ENCODE measurements at regions not wholly inside any gene's neighbourhood (a gene's known extent, or its start where the extent isn't known, plus 50 kb on each side); places are given as distances from the start of the nearest gene placed in this dataset.
"Not testable (repeated sequence)": the region's sequence is repeated elsewhere in the genome, so short reads cannot be mapped to it uniquely, and the experiment has no call there.

DNA sequence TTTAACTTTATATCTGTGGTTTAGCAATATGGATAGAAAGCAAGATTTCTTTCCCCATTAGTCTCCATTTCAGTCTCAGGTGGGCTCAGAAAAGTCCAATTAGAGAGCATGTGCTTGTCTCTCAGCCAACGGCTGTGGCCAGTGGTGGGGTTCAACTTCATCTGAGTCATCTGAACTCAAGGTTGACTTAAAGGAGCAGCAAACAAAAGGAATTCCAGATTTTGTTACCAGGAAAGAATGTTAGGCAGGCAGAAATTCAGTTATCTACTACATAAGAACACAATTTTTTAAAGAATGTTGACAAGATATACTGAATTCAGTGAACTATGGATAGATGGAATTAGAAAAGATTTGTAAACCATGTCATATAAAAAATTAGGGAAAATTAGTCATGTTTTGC is 784.1 kb downstream of the MAT2B start:
- DNase-seq: no peak

DNA sequence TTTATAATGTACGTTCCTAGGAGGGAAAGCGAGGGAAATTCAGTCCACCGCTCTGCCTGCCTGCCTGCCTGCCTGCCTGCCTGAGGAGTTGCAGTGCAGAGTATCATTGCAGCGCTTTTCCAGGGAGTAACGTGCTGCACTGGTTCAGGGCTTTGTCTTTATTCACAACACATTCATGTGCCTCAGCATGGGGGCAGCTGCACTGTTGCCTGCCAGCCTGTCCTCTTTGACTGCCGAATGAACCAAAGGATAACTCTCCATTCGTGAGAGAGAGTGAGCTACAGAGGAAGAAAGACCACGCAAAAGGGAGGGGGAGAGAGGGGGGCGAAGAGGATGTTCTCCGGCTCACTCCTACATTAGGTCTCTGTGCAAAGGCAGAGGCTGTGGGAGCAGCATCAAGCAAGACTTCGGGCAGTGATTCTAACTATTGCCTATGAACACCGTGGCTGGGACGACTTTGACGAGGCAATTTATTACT is 791.2 kb downstream of the MAT2B start:
- peak; percentile 4 to 60 (median 19) for DNase-seq

DNA sequence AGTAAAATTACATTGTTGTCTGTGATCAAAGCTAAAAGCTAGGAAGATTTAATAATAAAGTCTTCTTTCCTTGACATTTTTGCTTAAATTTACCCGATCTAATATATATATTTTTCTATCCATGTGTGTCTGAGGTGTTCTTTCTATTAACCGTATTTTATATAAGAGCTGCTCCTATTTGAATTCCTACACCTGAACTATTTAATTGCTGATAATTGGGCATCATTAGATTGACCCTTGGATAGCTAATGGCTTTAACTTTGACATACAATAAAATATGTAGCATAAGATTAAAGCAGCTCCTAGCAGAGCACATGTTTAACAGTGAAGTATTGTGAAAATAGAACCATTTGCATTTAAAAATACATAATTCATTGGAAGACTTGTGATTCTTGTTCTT is 792.7 kb downstream of the MAT2B start:
- no peak for DNase-seq

DNA sequence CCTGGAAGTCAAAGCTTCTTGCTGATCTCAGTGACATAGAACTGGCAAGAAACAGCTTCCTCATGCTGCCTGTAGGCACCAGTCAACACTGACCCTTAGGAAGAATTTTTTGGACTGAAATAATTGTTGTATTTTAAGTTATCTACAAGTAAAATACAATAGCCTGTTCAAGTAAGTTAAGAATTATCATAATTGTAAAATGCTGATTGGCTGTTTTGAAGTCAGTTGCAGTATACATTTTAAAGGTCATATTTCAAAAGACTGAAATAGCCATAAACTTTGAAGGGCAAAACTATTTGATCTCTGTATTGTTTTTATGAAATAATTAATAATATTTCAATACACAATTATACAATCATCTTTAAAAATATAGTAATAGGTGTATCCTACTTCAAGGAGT is 794.9 kb downstream of the MAT2B start:
- no peak for DNase-seq

GRCh38 chr5:164301136-164301535 is 795.7 kb downstream of the MAT2B start:
- DNase-seq: no peak

DNA sequence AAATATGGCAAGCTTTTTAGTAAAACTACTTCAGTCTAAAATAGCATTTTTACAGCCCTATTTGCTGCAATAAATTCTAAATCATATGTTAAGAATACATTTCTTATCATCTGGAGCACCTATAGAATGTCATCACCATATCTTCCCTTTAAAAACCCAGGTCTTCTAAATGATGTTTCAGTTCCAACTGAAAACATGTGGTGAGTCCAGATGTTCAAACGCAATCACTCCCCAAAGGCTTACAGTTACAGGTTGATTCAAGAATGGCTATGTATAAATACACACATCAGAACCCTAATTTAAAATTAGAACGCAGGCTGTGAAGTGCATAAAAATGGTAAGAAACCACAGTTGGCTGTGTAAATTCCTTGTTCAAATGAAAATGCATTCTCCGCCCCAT is 796.3 kb downstream of the MAT2B start:
- peak in 1 of 3 donors; percentile 17 for DNase-seq

GRCh38 chr5:164302533-164303235 is 797.3 kb downstream of the MAT2B start:
- DNase-seq: peak in 2 of 3 donors; percentile 11 to 20

DNA sequence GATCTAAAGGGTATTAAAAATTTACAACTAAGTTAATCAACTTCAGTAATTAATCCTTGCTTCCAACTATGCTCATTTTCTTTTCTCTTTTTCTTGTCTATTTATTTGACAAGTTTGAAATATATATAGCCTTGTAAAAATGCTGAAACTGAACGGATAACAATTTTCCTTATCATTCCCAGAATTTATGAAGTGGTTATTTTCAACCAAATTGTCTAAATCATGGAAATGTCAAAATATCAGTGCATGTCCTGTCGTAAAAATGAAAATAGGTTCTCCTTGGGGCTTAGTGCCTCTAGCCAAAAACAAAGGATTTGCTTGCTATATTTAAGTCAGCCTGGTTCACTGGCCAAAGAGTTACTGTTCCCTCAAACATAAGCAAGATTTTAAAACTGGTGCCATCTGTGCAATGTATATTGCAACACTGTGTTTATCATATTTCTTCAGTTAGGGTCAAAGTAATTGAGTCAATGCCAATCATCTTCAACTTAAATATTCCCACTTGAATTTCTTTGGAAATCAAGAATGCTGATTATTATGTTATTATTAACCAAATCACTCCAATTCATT is 798.3 kb downstream of the MAT2B start:
- DNase-seq: no peak

- DNase-seq: no peak
Measured at GRCh38 chr5:164306662-164307061, 801.2 kb downstream of the MAT2B start.

GRCh38 chr5:164312801-164313200 is 807.4 kb downstream of the MAT2B start:
- DNase-seq: no peak

DNA sequence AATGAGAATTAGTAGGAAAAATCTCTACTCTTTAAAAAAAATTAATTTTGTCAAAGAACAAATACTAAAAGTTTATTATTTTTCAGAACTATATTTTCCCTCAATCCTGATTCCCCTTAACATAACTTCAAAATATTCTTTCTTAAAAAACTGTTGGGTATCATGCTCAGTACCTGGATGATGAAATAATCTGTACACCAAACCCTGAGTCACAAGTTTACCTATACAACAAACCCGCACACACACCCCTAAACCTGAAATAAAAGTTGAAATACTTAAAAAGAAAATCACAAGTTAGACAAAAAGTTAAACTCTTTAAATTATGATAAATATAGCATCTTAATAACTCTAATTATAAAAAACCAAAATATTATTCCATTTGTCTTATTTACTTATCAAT is 812.3 kb downstream of the MAT2B start:
- DNase-seq: no peak

- DNase-seq: no peak
Measured at GRCh38 chr5:164319161-164319560, 813.7 kb downstream of the MAT2B start.

- no peak for DNase-seq
Measured at GRCh38 chr5:164324239-164324638, 818.8 kb downstream of the MAT2B start.

GRCh38 chr5:164326219-164326618 is 820.8 kb downstream of the MAT2B start:
- DNase-seq: no peak

GRCh38 chr5:164327166-164327565 is 821.7 kb downstream of the MAT2B start:
- not testable (repeated sequence) for DNase-seq

DNA sequence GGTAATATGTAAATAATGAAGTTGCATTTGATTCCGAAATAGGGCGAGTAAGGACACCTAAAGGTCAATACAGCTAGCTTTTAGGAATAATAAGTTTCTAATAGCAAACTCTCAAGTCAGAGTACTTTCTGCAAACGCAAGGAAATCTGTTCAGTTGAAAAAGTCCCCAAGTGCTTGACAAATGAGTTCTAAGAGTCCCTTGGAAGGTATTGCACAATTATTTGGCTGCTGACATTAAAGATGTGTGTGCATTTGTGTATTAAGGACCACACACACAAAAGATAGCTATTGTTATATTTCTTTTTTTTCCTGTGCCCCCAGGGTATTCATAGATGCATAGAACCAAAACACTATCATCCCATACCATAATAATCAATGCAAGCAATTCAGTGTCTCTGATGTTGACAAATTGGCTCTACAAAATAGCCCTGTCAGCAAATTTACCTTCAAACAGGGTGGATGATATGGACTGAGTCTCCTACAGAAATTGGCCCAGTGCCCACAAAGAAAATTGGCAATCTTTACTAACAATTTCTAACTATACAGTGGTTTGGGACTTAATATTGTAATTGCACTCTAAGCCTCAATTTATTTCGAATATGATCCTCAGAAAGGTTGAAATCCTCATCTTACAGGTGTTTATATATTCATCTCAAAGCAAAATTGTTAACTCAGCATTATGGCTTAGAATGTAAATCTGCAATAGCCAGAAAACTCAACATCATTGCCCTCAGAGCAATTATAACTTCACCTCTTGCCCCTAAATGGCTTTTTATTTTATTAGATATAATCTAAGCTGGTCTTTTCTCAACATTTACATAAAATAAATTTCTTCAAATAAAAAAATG is 827.2 kb downstream of the MAT2B start:
- DNase-seq: no peak

GRCh38 chr5:164335837-164336236 is 830.4 kb downstream of the MAT2B start:
- DNase-seq: peak in 1 of 3 donors; percentile 50

DNA sequence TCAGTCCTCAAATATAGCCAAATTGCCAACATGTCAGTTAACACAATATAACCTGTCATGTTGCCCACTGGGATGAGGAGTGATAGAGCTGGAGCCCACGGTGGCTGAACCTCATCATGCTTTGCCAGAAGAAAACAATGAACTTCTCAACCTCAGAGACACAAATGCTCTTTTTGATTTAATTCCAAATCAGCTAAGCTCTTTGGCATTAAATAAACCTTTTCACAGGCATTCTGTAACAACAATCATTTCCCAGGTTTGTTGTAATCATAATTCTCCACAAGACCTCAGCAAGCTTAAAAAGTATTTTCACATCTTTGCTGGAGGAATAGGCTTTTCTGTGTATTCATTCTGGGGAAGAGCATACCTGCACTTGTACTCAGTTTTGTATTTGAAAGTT is 830.9 kb downstream of the MAT2B start:
- DNase-seq: no peak

- peak in 1 of 3 donors; percentile 72 for DNase-seq
Measured at GRCh38 chr5:164336906-164337305, 831.5 kb downstream of the MAT2B start.

GRCh38 chr5:164341056-164341619 is 835.7 kb downstream of the MAT2B start:
- peak in 1 of 3 donors; percentile 21 for DNase-seq

DNA sequence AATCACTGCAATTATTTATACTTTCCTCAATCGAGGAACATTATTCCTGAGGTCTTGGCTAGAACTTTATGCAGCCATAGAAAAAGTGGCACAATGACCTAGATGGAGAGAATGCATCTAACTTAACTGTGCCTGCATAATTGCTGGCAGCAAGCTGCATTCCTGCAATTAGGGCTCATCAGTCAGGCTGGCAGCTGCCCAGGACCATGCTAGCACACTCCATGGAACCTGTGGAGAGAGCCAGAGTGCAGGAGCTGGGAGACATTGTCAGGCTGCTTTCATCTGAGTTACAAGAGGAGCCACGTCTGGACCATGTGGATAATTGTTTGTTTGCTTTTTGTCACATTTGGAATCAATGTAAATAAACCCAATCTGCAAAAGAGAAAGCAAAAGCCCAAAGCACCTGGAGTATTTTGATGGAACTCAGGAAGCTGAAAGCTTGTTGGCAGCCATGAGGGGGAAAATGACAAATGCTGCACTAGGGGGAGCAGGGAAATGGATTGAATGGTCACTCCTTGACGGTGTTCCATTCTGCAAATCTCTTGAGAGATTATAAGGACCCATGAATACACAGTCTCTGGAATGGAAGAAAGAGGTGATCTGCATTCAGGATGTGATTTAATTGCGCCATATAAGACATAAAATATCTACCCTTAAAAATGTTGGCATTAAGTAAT is 839.9 kb downstream of the MAT2B start:
- DNase-seq: peak; percentile 34 to 64 (median 49)

DNA sequence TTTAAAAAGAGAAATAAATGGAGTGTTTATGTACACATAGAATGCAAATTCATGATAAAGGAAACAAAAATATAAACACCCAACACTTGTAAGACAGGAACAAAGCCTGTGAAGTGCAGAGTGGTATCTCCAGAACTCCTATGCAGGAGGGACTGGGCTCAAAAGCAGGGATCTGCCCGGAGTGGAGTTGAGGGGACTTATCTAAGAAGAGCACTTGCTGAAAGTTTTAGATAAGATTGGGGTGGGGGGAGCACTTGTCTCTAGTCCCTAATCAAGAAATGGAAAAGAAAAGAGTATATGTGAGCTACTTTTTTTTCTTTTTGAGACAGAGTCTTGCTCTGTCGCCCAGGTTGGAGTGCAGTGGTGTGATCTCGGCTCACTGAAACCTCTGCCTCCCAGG is 840.4 kb downstream of the MAT2B start:
- DNase-seq: no peak

Measured in muscle of back (tissue), 3 donors.